ENCODE measurements at regions not wholly inside any gene's neighbourhood (a gene's known extent, or its start where the extent isn't known, plus 50 kb on each side); places are given as distances from the start of the nearest gene placed in this dataset.

DNA sequence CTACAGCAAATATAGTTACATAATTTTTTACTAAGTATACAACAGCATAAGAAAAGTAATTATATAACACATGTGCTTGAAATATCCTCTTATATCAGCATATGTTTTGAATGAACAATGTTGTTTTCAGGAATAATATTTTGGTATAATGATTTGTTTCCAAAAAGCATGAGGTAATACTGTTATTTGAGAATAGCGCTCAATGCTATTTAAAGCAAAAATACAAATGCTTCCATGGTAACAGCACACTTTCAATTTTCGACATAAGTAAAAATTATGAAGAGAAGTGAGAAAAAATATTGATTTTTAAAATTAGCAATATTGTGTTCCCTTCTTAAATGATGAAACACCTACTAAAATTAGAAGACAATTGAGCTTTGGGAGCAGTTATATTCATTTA is 715.9 kb upstream of the ATXN8OS start:
- TF ChIP-seq CTCF (IDR thresholded peaks at IDR 0.05; ENCODE audit: low read depth, low read length, poor library complexity, severe bottlenecking) = no peak
- no peak for TF ChIP-seq EZH2phosphoT487 (IDR thresholded peaks at IDR 0.05; ENCODE audit: borderline replicate concordance, low read length)

All from DOHH2 (cell line).